HepG2 (cell line): ENCODE measurements at regions not wholly inside any gene's neighbourhood (a gene's known extent, or its start where the extent isn't known, plus 50 kb on each side); places are given as distances from the start of the nearest gene placed in this dataset.

ENCODE experiments used
- AKAP8 ChIP-seq: sonication (generic); formaldehyde crosslinking; IDR thresholded peaks from 2 replicates; pipeline ENCODE4 v1.5.1; 2020; ENCODE audit warnings: mild to moderate bottlenecking, missing genetic modification reagents
- CREB3 ChIP-seq: sonication (generic); formaldehyde crosslinking; IDR thresholded peaks from 2 replicates; pipeline ENCODE4 v1.5.0; 2020; ENCODE audit warnings: missing genetic modification reagents
- CTCF ChIP-seq: sonication (generic); formaldehyde crosslinking; IDR thresholded peaks from 2 replicates; pipeline ENCODE4 v1.5.0; 2020; ENCODE audit warnings: mild to moderate bottlenecking, missing genetic modification reagents, moderate library complexity
- ELF4 ChIP-seq: sonication (generic); formaldehyde crosslinking; IDR thresholded peaks from 2 replicates; pipeline ENCODE4 v1.5.0; 2020; ENCODE audit warnings: missing genetic modification reagents, mild to moderate bottlenecking, moderate library complexity, borderline replicate concordance
- FOXP4 ChIP-seq: sonication (generic); formaldehyde crosslinking; IDR thresholded peaks from 2 replicates; pipeline ENCODE4 v1.4.0; 2020; ENCODE audit warnings: missing genetic modification reagents
- SCMH1 ChIP-seq: sonication (generic); formaldehyde crosslinking; IDR thresholded peaks from 2 replicates; pipeline ENCODE4 v1.9.0; 2021; ENCODE audit warnings: missing genetic modification reagents, mild to moderate bottlenecking, borderline replicate concordance
- TERF1 ChIP-seq: sonication (generic); formaldehyde crosslinking; IDR thresholded peaks from 2 replicates; pipeline ENCODE4 v1.8.0; 2022; ENCODE audit warnings: mild to moderate bottlenecking, missing genetic modification reagents, moderate library complexity
- ZNF83 ChIP-seq: sonication (generic); formaldehyde crosslinking; IDR thresholded peaks from 2 replicates; pipeline ENCODE4 v1.4.0; 2020; ENCODE audit warnings: missing genetic modification reagents, mild to moderate bottlenecking, borderline replicate concordance

GRCh38 chr5:74059706-74060105, 433.7 kb downstream of the ARHGEF28 start:
- TF ChIP-seq TERF1 (CRISPR knock-in tag) (no peak), ELF4 (CRISPR knock-in tag) (no peak), CREB3 (CRISPR knock-in tag) (no peak), FOXP4 (CRISPR knock-in tag) (no peak), SCMH1 (CRISPR knock-in tag) (no peak), ZNF83 (no peak), CTCF (no peak), AKAP8 (no peak)
